DMS53 treated with DMSO at 0.1 percent for 48 hours (cell line): ENCODE measurements at regions not wholly inside any gene's neighbourhood (a gene's known extent, or its start where the extent isn't known, plus 50 kb on each side); places are given as distances from the start of the nearest gene placed in this dataset.
"Not testable (repeated sequence)": the region's sequence is repeated elsewhere in the genome, so short reads cannot be mapped to it uniquely, and the experiment has no call there.

ENCODE experiments used
- DNase-seq: peaks from one replicate; lab custom pipeline; 2025; ENCODE audit not compliant: unreplicated experiment; lab: John Stamatoyannopoulos, UW

DNA sequence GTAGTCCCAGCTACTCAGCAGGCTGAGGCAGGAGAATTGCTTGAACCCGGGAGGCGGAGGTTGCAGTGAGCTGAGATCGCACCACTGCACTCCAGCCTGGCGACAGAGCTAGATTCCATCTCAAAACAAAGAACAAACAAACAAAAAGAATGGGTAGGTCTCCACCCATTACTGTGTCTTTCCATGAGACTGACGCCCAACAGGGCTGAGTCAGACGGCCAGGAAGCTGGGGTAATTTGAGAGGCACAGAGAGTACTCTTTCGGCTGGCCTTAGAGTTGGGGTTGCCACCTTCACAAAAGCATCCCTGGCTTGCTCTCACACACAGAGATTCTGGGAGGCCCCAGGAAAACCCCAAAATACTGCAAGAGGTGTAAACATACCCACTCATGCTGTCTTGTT, 72.0 kb upstream of the DHRSX start:
- DNase-seq, result peak; percentile 1

DNA sequence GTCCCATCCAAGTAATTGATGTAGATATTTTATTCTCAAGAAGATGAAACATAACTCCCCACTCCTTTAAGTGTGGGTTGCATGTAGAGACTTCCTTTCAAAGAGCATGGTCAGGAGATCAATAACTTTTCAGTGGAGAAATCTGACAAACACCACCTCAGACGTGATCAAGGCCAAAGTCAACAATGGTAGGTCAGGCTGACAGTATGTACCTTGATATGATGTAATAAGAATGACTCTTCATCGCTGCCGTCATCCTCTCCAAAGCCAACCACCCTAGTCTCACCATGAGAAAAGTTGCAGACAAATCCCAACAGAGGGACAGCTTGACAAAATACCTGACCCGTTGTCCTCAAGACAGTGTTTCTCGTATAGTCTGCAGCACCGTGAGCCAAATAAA, 67.3 kb upstream of the DHRSX start:
- no peak for DNase-seq

DNA sequence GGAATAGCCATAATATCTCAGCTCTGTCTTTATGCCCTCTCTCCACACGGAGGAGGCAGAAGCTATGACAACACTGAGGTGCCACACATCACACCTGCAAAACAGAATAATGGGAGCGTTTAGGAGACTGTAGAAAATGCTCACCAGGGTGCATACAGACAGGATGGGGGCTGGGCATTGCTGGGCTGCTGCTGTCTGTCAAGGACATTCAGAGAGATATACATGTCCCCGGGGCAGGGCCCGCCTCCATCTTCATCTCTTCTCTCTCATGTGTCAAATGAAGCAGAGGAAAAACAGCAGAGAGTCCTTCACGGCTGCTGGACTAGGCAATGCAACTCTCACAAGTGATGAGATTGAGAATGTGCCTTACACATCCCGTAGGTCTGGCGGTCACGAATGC, 65.3 kb upstream of the DHRSX start:
- no peak for DNase-seq

DNA sequence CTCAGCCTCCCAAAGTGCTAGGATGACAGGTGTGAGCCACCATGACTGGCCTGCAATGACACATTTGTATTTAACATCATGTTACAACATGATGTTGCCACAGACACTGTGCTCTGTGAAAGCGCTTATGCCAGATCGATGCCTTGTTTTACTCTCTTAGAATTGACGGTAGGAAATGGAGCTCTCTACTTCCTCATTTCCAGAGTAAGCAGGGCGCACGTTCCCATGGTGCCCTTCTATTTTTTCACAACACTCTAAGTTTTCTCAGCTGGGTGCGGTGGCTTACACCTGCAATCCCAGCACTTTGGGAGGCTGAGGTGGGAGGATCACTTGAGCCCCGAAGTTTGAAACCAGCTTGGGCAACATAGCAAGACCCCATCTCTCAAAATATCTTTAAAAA, 60.7 kb upstream of the DHRSX start:
- DNase-seq, result no peak

DNA sequence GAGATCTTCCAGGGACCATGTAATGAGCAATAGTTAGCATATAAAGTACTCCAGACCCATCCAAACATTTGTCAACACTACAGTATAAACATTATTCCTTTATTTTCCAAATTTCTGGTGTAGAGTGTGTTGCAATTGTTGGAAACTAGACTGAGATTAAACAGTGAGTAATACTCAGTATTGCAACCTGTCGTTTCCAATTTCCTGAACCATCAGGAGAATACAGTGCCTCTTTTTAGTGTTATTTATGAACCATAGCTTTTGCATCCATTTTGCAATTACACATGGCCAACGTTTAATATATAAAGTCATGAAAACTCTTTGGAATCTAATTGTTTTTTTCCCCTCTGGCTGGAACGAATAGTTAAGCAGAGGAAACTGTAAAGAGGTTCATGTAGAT, 58.3 kb upstream of the DHRSX start:
- no peak for DNase-seq

DNA sequence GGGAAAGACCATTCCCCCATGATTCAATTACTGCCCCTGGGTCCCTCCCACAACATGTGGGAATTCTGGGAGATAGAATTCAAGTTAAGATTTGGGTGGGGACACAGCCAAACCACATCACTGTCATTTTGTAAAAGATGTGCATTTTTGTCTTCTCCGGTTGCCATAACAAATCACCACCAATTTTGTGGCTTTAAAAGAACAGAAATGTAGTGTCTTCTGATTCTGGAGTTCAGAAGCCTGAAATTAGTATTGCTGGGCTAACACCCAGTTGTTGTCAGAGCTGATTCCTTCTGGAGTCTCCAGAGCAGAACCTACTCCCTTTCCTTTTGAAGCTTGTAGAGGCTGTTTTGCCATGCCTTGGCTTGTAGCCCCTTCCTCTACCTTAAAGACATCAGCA, 54.1 kb upstream of the DHRSX start:
- DNase-seq, result no peak

DNA sequence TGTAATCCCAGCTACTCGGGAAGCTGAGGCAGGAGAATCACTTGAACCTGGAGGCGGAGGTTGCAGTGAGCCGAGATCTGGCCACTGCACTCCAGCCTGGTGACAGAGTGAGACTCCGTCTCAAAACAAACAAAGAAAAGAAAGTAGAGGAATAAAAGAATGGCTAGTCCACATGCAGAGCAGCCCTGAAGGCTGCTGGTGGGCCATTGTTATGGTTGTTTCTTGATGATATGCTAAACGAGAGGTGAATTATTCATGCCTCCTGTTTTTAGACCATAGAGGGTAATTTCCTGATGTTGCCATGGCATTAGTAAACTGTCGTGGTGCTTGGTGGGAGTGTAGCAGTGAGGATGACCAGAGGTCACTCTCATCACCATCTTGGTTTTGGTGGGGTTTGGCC, 53.3 kb upstream of the DHRSX start:
- not testable (repeated sequence) for DNase-seq

DNA sequence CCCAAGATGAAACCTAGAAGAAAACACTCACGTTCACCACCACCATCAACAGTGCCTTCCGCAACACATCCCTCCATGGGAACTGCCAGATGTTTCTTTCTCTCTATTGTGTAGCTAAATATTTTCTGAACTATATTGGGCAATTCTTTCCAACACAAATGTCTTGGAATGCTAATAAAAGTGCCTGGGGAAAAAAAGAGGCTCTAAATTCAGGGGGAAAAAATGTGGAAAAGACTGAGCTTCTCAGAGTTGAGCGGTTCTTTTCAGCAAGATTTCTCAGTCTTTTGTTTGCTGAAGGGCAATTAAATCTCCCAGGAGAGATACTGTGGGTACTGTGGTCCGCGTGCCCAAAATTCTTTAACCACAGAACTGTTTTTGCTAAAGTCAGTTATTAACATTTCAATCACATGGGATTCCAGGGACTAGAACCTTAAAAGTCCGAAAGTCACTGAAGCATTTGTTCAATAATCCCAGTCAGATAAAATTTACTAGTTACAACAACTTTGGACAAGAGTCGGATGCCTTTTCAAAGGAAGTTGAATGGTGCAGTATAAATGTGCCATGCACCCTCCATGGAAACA, 51.9 kb upstream of the DHRSX start:
- no peak for DNase-seq

DNA sequence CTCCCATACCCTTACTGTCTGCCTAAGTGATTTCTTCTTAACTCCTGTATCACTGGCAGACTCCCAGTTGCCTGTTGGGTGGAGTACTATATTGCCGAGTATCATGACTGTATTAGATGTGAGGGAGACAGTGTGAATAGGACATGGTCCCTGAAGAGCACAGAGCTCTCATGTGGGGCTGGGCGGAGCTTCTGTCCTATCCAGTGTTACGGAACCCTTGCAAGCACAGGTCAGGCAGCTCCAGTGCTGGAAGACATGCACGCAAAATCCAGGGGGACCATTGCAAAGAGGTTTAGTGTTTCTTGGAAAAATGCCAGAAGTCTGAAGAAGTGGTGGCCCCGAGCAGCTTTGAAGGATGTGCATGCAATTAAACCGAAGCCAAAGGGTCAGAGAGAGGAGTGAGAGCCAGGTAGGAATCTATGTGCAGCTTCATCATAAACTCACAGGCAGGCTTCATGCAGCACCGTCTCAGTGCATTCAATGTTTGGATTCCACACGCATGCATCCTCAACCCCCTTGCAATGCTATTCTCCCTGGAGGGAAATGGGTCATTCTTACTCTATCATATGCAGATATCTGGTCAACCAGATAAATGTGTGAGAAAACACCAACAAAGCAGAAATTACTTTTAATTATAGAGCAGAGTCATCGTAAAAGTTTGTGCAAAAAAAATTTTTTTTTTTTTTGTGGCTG, 49.7 kb upstream of the DHRSX start:
- no peak for DNase-seq
